Endothelial cell of umbilical vein (primary cell): ENCODE measurements at regions not wholly inside any gene's neighbourhood (a gene's known extent, or its start where the extent isn't known, plus 50 kb on each side); places are given as distances from the start of the nearest gene placed in this dataset.

Source experiments
- BruUV-seq: library from RNA; stranded (reverse); fragments of 400-500 nt; replicated peaks from 2 replicates; lab custom pipeline; 2021; lab: Mats Ljungman, UMichigan
- CTCF ChIA-PET: fragments of 300-600, 350-600 bp; sonication (Branson Sonifier 250); formaldehyde crosslinking; loops from one replicate; lab custom pipeline; 2021; ENCODE audit warnings: antibody characterized with exemption, inconsistent platforms; lab: Charles Lee
- POLR2A ChIA-PET: fragments of 300-600, 350-600 bp; sonication (Branson Sonifier 250); formaldehyde crosslinking; loops from one replicate; lab custom pipeline; 2021; ENCODE audit warnings: antibody characterized with exemption, inconsistent platforms; lab: Charles Lee
- DNase-seq: peaks from one replicate; pipeline ENCODE4 v3.0.0-alpha.2; 2011; ENCODE audit warnings: low read depth, low spot score
- FAIRE-seq: peaks from 2 replicates; lab custom pipeline; 2011; peaks lifted over from hg19 to GRCh38; lab: Jason Lieb, UNC
- H2AFZ ChIP-seq: 2 replicates; pipeline ENCODE4 v1.6.0; 2012; ENCODE audit warnings: low read depth, low read length, control low read depth, inconsistent platforms
- H3K27ac ChIP-seq: 2 replicates; pipeline ENCODE4 v1.5.1; 2011; ENCODE audit warnings: low read depth, mild to moderate bottlenecking, control low read depth, low read length, moderate library complexity; ENCODE audit not compliant: insufficient read depth
- H3K27me3 ChIP-seq, 2 experiments: 2 replicates each; pipeline versions ENCODE4 v1.6.0 to v1.6.1; 2011; ENCODE audit warnings: low read length in 2 of 2, mixed read lengths in 1 of 2; ENCODE audit not compliant: control insufficient read depth in 2 of 2, insufficient read depth in 2 of 2
- H3K36me3 ChIP-seq, 2 experiments: 2 replicates in 1 of 2; 3 replicates in 1 of 2; pipeline ENCODE4 v1.5.1; 2011; ENCODE audit warnings: low read length in 2 of 2, mild to moderate bottlenecking in 1 of 2, moderate library complexity in 1 of 2; ENCODE audit not compliant: control insufficient read depth in 2 of 2, insufficient read depth in 2 of 2; ENCODE audit errors: extremely low read depth in 1 of 2
- H3K4me1 ChIP-seq: 3 replicates; pipeline ENCODE4 v1.5.1; 2011; ENCODE audit warnings: mild to moderate bottlenecking, low read length; ENCODE audit not compliant: control insufficient read depth, insufficient read depth; ENCODE audit errors: extremely low read depth
- H3K4me2 ChIP-seq: 2 replicates; pipeline ENCODE4 v1.6.1; 2011; ENCODE audit warnings: low read length, control low read depth, mixed read lengths; ENCODE audit not compliant: insufficient read depth
- H3K4me3 ChIP-seq, 3 experiments: fragments of 200-600 bp in 1 of 3; sonication (generic), shearing (Covaris generic) in 1 of 3; replicated peaks in 1 of 3; 2 replicates each; pipeline ENCODE4 v1.5.1; 2011 to 2016; ENCODE audit warnings: control low read depth in 3 of 3, low read length in 3 of 3, mild to moderate bottlenecking in 2 of 3, inconsistent platforms in 1 of 3, low read depth in 1 of 3, moderate library complexity in 1 of 3; ENCODE audit not compliant: insufficient read depth in 1 of 3
- H3K79me2 ChIP-seq: 2 replicates; pipeline ENCODE4 v1.6.0; 2012; ENCODE audit warnings: low read length, inconsistent platforms; ENCODE audit not compliant: control insufficient read depth, insufficient read depth
- H3K9ac ChIP-seq: replicated peaks from 2 replicates; pipeline ENCODE3; 2011; ENCODE audit warnings: low read length, control low read depth; ENCODE audit not compliant: insufficient read depth; ENCODE audit errors: extremely low read depth
- H3K9me1 ChIP-seq: replicated peaks from 3 replicates; pipeline ENCODE4 v1.6.0; 2011; ENCODE audit warnings: mild to moderate bottlenecking, low read length; ENCODE audit not compliant: control insufficient read depth, insufficient read depth; ENCODE audit errors: extremely low read depth
- H3K9me3 ChIP-seq: replicated peaks from 2 replicates; pipeline ENCODE4 v1.5.1; 2012; ENCODE audit warnings: low read length, inconsistent platforms; ENCODE audit not compliant: control insufficient read depth, insufficient read depth
- H4K20me1 ChIP-seq: replicated peaks from 2 replicates; pipeline ENCODE3; 2011; ENCODE audit warnings: mild to moderate bottlenecking, low read length; ENCODE audit not compliant: control insufficient read depth, insufficient read depth; ENCODE audit errors: extremely low read depth
- CTCF ChIP-seq, 2 donors: IDR thresholded peaks; 1 replicate in 1 of 2; 2 replicates in 1 of 2; pipeline ENCODE4 v1.5.1; 2011; ENCODE audit warnings: low read length in 2 of 2, mild to moderate bottlenecking in 2 of 2, moderate library complexity in 2 of 2, control low read depth in 1 of 2, inconsistent platforms in 1 of 2, low read depth in 1 of 2; ENCODE audit not compliant: insufficient read depth in 1 of 2; ENCODE audit errors: extremely low read depth in 1 of 2
- EZH2 ChIP-seq: IDR thresholded peaks from 2 replicates; pipeline ENCODE4 v1.6.1; 2012; ENCODE audit warnings: borderline replicate concordance, low read depth, mild to moderate bottlenecking, moderate library complexity, low read length, inconsistent platforms; ENCODE audit not compliant: severe bottlenecking
- FOS ChIP-seq: IDR thresholded peaks from 2 replicates; pipeline ENCODE4 v1.6.1; 2011; ENCODE audit warnings: mild to moderate bottlenecking, low read length, moderate library complexity, borderline replicate concordance; ENCODE audit not compliant: insufficient read depth
- GATA2 ChIP-seq: IDR thresholded peaks from 2 replicates; pipeline ENCODE4 v1.7.0; 2011; ENCODE audit warnings: low read depth, mild to moderate bottlenecking, moderate library complexity, mixed read lengths, low read length; ENCODE audit not compliant: insufficient read length, insufficient read depth
- JUN ChIP-seq: IDR thresholded peaks from 2 replicates; pipeline ENCODE4 v1.6.1; 2011; ENCODE audit warnings: borderline replicate concordance, low read depth; ENCODE audit not compliant: insufficient read length, insufficient read depth
- MAX ChIP-seq: IDR thresholded peaks from 2 replicates; pipeline ENCODE4 v1.6.1; 2011; ENCODE audit not compliant: insufficient read depth, insufficient read length
- MYC ChIP-seq: IDR thresholded peaks from one replicate; pipeline ENCODE4 v1.6.1; 2011; ENCODE audit warnings: mild to moderate bottlenecking, low read depth, low read length
- POLR2A ChIP-seq: IDR thresholded peaks from 2 replicates; pipeline ENCODE4 v1.6.1; 2012; ENCODE audit warnings: low read depth, mild to moderate bottlenecking, control low read depth, low read length
- POLR2AphosphoS5 ChIP-seq: IDR thresholded peaks from 2 replicates; pipeline ENCODE4 v1.6.1; 2012; ENCODE audit warnings: low read depth, mild to moderate bottlenecking, control low read depth, low read length, moderate library complexity; ENCODE audit not compliant: insufficient read depth
- dilution Hi-C: fragments of 300-500 bp; cut with MboI; formaldehyde crosslinking; loops from one replicate; pipeline ENCODE4 v1.15.0; 2019; ENCODE audit warnings: low sequenced_read_pairs; ENCODE audit not compliant: extremely low pct_ligation_motif_present
- intact Hi-C: fragments of 100-400 bp; cut with micrococcal nuclease; formaldehyde crosslinking; loops from one replicate; pipeline ENCODE4 v1.10.0; 2022

- Histone ChIP-seq H2AFZ (no peak overlapping the region), H4K20me1 (no peaks in the 10 kb centered on the region), H3K36me3 (no peaks in the 10 kb centered on the region), H3K4me3 (no peak overlapping the region), H3K27me3 (no peaks in the 10 kb centered on the region), H3K9me3 (no peaks in the 10 kb centered on the region), H3K9me1 (no peaks in the 10 kb centered on the region), H3K4me1 (no peaks in the 10 kb centered on the region), H3K4me2 (no peak overlapping the region), H3K27ac (no peak overlapping the region), H3K79me2 (no peaks in the 10 kb centered on the region), H3K9ac (no peak overlapping the region)
- TF ChIP-seq POLR2A (no peak), EZH2 (no peak), JUN (no peak), FOS (no peak), GATA2 (no peak), CTCF (IDR thresholded peaks at IDR 0.05; ENCODE audit: extremely low read depth in 1 of 2, insufficient read depth in 1 of 2, low read depth in 1 of 2, low read length in 2 of 2) (no peak), MYC (no peak), MAX (no peak), POLR2AphosphoS5 (no peak)
- intact Hi-C loops, result no loop called here
- ChIA-PET POLR2A (no interaction called here), CTCF (no interaction called here)
- DNase-seq (no peak), FAIRE-seq (no peak)
- dilution Hi-C loops, result no loop called here
- no TSS peak for BruUV-seq
Measured at GRCh38 chr2:83951378-83951947, 507.6 kb downstream of the SUCLG1 start.
